ENCODE measurements at regions not wholly inside any gene's neighbourhood (a gene's known extent, or its start where the extent isn't known, plus 50 kb on each side); places are given as distances from the start of the nearest gene placed in this dataset.

DNA sequence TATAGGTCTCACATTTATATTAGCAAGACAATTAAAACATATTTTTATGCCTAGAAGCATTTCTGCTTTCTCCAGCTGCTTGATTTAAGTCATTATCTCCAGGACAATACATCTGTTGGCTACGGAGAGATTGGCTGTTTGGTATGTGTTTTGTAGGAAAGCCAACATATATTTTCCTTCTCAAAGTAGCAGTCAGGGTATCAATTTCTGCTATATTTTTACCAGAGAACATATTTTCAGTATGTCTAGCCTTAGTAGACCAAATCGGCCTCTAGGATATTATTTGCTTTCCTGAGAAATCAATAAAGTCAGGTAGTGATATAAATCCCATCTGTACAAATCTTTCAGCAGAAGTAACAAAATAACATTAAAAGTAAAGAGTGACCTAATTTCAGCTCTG lies 150.0 kb upstream of the COL3A1 start:
- TF ChIP-seq POLR2A (IDR thresholded peaks at IDR 0.05) = no peak
- TF ChIP-seq, protein P1, sequence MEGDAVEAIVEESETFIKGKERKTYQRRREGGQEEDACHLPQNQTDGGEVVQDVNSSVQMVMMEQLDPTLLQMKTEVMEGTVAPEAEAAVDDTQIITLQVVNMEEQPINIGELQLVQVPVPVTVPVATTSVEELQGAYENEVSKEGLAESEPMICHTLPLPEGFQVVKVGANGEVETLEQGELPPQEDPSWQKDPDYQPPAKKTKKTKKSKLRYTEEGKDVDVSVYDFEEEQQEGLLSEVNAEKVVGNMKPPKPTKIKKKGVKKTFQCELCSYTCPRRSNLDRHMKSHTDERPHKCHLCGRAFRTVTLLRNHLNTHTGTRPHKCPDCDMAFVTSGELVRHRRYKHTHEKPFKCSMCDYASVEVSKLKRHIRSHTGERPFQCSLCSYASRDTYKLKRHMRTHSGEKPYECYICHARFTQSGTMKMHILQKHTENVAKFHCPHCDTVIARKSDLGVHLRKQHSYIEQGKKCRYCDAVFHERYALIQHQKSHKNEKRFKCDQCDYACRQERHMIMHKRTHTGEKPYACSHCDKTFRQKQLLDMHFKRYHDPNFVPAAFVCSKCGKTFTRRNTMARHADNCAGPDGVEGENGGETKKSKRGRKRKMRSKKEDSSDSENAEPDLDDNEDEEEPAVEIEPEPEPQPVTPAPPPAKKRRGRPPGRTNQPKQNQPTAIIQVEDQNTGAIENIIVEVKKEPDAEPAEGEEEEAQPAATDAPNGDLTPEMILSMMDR (IDR thresholded peaks at IDR 0.05) = no peak
